CD14-positive monocyte (primary cell): ENCODE measurements at regions not wholly inside any gene's neighbourhood (a gene's known extent, or its start where the extent isn't known, plus 50 kb on each side); places are given as distances from the start of the nearest gene placed in this dataset.

Experiments used
- DNase-seq, 3 donors: peaks; one replicate each; pipeline ENCODE4 v3.0.0-alpha.2; 2011 to 2022
- H2AFZ ChIP-seq: 2 replicates; pipeline ENCODE4 v1.6.0; 2012; ENCODE audit warnings: mild to moderate bottlenecking, low read depth, low read length, inconsistent platforms; ENCODE audit not compliant: insufficient read depth, poor library complexity, severe bottlenecking
- H3K27ac ChIP-seq, 2 donors: 1 replicate in 1 of 2; 2 replicates in 1 of 2; pipeline ENCODE4 v1.5.1; 2012 to 2013; ENCODE audit warnings: low read length in 2 of 2, control low read depth in 1 of 2, inconsistent platforms in 1 of 2, low read depth in 1 of 2, mild to moderate bottlenecking in 1 of 2
- H3K27me3 ChIP-seq, 2 donors: one replicate each; pipeline versions ENCODE4 v1.6.0 to v1.6.1; 2011 to 2013; ENCODE audit warnings: low read length in 2 of 2; ENCODE audit not compliant: control insufficient read depth in 2 of 2, insufficient read depth in 2 of 2
- H3K36me3 ChIP-seq, 2 donors: replicated peaks in 1 of 2; 1 replicate in 1 of 2; 2 replicates in 1 of 2; pipeline versions ENCODE4 v1.5.1 to v1.6.1; 2012 to 2013; ENCODE audit warnings: low read length in 2 of 2, control low read depth in 1 of 2, inconsistent platforms in 1 of 2, mild to moderate bottlenecking in 1 of 2; ENCODE audit not compliant: insufficient read depth in 2 of 2, control insufficient read depth in 1 of 2
- H3K4me1 ChIP-seq, 2 donors: 1 replicate in 1 of 2; 2 replicates in 1 of 2; pipeline versions ENCODE4 v1.5.1 to v1.6.1; 2012 to 2013; ENCODE audit warnings: low read length in 2 of 2, control low read depth in 1 of 2, inconsistent platforms in 1 of 2, mild to moderate bottlenecking in 1 of 2, moderate library complexity in 1 of 2; ENCODE audit not compliant: insufficient read depth in 2 of 2, control insufficient read depth in 1 of 2
- H3K4me2 ChIP-seq: replicated peaks from 2 replicates; pipeline ENCODE3; 2012; ENCODE audit warnings: low read length, moderate library complexity, mild to moderate bottlenecking; ENCODE audit not compliant: poor library complexity, severe bottlenecking; ENCODE audit errors: extremely low read depth
- H3K4me3 ChIP-seq, 3 experiments: fragments of 200-600 bp in 1 of 3; sonication (generic) in 1 of 3; replicated peaks in 1 of 3; 1 replicate in 2 of 3; 2 replicates in 1 of 3; pipeline ENCODE4 v1.5.1; 2011 to 2013; ENCODE audit warnings: low read length in 3 of 3, mild to moderate bottlenecking in 3 of 3, control low read depth in 2 of 3, low read depth in 2 of 3, inconsistent platforms in 1 of 3, moderate library complexity in 1 of 3
- H3K79me2 ChIP-seq: 2 replicates; pipeline ENCODE4 v1.6.0; 2012; ENCODE audit warnings: mild to moderate bottlenecking, control low read depth, inconsistent platforms, low read length, moderate library complexity; ENCODE audit not compliant: insufficient read depth
- H3K9ac ChIP-seq: 2 replicates; pipeline ENCODE4 v1.6.0; 2017; ENCODE audit warnings: low read length, mild to moderate bottlenecking; ENCODE audit not compliant: insufficient read depth, poor library complexity, severe bottlenecking
- H3K9me3 ChIP-seq, 2 donors: replicated peaks in 1 of 2; 1 replicate in 1 of 2; 2 replicates in 1 of 2; pipeline versions ENCODE4 v1.5.1 to v1.6.1; 2012 to 2013; ENCODE audit warnings: low read length in 2 of 2, control low read depth in 1 of 2; ENCODE audit not compliant: control insufficient read depth in 1 of 2, insufficient read depth in 1 of 2
- H4K20me1 ChIP-seq: 2 replicates; pipeline ENCODE4 v1.6.0; 2012; ENCODE audit warnings: mild to moderate bottlenecking, low read length, control low read depth, moderate library complexity; ENCODE audit not compliant: insufficient read depth
- H3K27ac Mint-ChIP-seq, 7 donors: one replicate each; pipeline ENCODE4 v1.8.0; 2020; ENCODE audit warnings: mild to moderate bottlenecking in 7 of 7, mixed read lengths in 7 of 7, moderate library complexity in 6 of 7, inconsistent platforms in 2 of 7
- H3K27me3 Mint-ChIP-seq, 3 donors: one replicate each; pipeline ENCODE4 v1.8.0; 2021 to 2022; ENCODE audit warnings: low read depth in 3 of 3, mild to moderate bottlenecking in 3 of 3, mixed read lengths in 3 of 3, moderate library complexity in 3 of 3, inconsistent platforms in 1 of 3
- H3K36me3 Mint-ChIP-seq, 2 donors: one replicate each; pipeline ENCODE4 v1.8.0; 2020; ENCODE audit warnings: mixed read lengths in 2 of 2, inconsistent platforms in 1 of 2, mild to moderate bottlenecking in 1 of 2
- H3K4me1 Mint-ChIP-seq: one replicate; pipeline ENCODE4 v1.8.0; 2020; ENCODE audit warnings: mild to moderate bottlenecking, mixed read lengths
- H3K4me3 Mint-ChIP-seq, 2 donors: one replicate each; pipeline ENCODE4 v1.8.0; 2020; ENCODE audit warnings: mild to moderate bottlenecking in 2 of 2, mixed read lengths in 2 of 2, moderate library complexity in 1 of 2
- H3K9me3 Mint-ChIP-seq, 7 donors: one replicate each; pipeline ENCODE4 v1.8.0; 2020 to 2022; ENCODE audit warnings: mixed read lengths in 7 of 7, mild to moderate bottlenecking in 6 of 7, moderate library complexity in 6 of 7, inconsistent platforms in 2 of 7
- CTCF ChIP-seq: fragments of 200-600 bp; IDR thresholded peaks from one replicate; pipeline ENCODE4 v1.8.0; 2022; ENCODE audit warnings: antibody characterized with exemption, mild to moderate bottlenecking
- WGBS: methylation state at CpG from one replicate; pipeline ENCODE4 v1.1.5; 2013; ENCODE audit warnings: missing lambda C conversion rate; ENCODE audit not compliant: insufficient coverage; 5-methylcytosine and 5-hydroxymethylcytosine counted together
- intact Hi-C, 2 donors: fragments of 100-400 bp; cut with micrococcal nuclease; formaldehyde crosslinking; loops; one replicate each; pipeline versions ENCODE4 v1.15.0 to v1.15.1; 2023

- Histone ChIP-seq H2AFZ (no peak overlapping the region), H3K27me3 (no peaks in the 10 kb centered on the region), H3K4me2 (no peak overlapping the region), H3K79me2 (no peaks in the 10 kb centered on the region), H3K9me3 (no peaks in the 10 kb centered on the region), H3K27ac (no peak overlapping the region), H3K4me3 (no peak overlapping the region), H3K4me1 (no peaks in the 10 kb centered on the region), H4K20me1 (no peaks in the 10 kb centered on the region), H3K9ac (no peak overlapping the region), H3K36me3 (no peaks in the 10 kb centered on the region)
- intact Hi-C loops, result no loop called here
- Mint-ChIP-seq H3K4me1 (no peaks in the 10 kb centered on the region), H3K27me3 (peaks cover 3 to 10% (median 4%) of the 10 kb centered on the region in 3 donors), H3K36me3 (no peaks in the 10 kb centered on the region), H3K27ac (no peak overlapping the region), H3K9me3 (peaks cover 0 to 5% (median 3%) of the 10 kb centered on the region in 7 donors), H3K4me3 (no peak overlapping the region)
- no peak for TF ChIP-seq CTCF
- 100% methylated on average over 1 of the region's 1 CpG for WGBS
- no peak for DNase-seq
Measured at GRCh38 chr10:10642189-10642588, 375.5 kb upstream of the CELF2 start.

- Mint-ChIP-seq H3K4me1 (no peaks in the 10 kb centered on the region), H3K27ac (no peak overlapping the region), H3K9me3 (peaks cover 0 to 6% (median 4%) of the 10 kb centered on the region in 7 donors), H3K4me3 (no peak overlapping the region), H3K36me3 (no peaks in the 10 kb centered on the region), H3K27me3 (peaks cover 3 to 12% (median 4%) of the 10 kb centered on the region in 3 donors)
- DNase-seq, result no peak
- no peak overlapping the region for H3K9ac ChIP-seq
- H3K4me1 ChIP-seq, result no peaks in the 10 kb centered on the region
- H3K79me2 ChIP-seq, result no peaks in the 10 kb centered on the region
- H3K27ac ChIP-seq, result no peak overlapping the region
- H4K20me1 ChIP-seq, result no peaks in the 10 kb centered on the region
- H3K27me3 ChIP-seq, result no peaks in the 10 kb centered on the region
- intact Hi-C loops, result no loop called here
- no peak overlapping the region for H3K4me3 ChIP-seq
- no peaks in the 10 kb centered on the region for H3K36me3 ChIP-seq
- no peaks in the 10 kb centered on the region for H3K9me3 ChIP-seq
- H3K4me2 ChIP-seq, result no peak overlapping the region
- no CpG with 5 or more reads among the region's 2 CpGs for WGBS
- no peak overlapping the region for H2AFZ ChIP-seq
- TF ChIP-seq CTCF, result no peak
Measured at GRCh38 chr10:10642751-10643150, 374.9 kb upstream of the CELF2 start.
